HFFc6 (cell line): ENCODE measurements at regions not wholly inside any gene's neighbourhood (a gene's known extent, or its start where the extent isn't known, plus 50 kb on each side); places are given as distances from the start of the nearest gene placed in this dataset.

Experiments
- DNase-seq: peaks from one replicate; pipeline ENCODE4 v3.0.0-alpha.2; 2018
- H3K27ac Mint-ChIP-seq: 2 replicates; pipeline ENCODE4 v1.8.0; 2020; ENCODE audit warnings: mild to moderate bottlenecking, mixed read lengths
- H3K27me3 Mint-ChIP-seq: 2 replicates; pipeline ENCODE4 v1.8.0; 2021; ENCODE audit warnings: mild to moderate bottlenecking, moderate library complexity, mixed read lengths; ENCODE audit not compliant: insufficient read depth
- H3K36me3 Mint-ChIP-seq: 2 replicates; pipeline ENCODE4 v1.8.0; 2021; ENCODE audit warnings: low read depth, mixed read lengths
- H3K4me1 Mint-ChIP-seq: 2 replicates; pipeline ENCODE4 v1.8.0; 2020; ENCODE audit warnings: low read depth, mixed read lengths
- H3K4me3 Mint-ChIP-seq: 2 replicates; pipeline ENCODE4 v1.8.0; 2020; ENCODE audit warnings: mild to moderate bottlenecking, moderate library complexity, mixed read lengths
- H3K9me3 Mint-ChIP-seq: 2 replicates; pipeline ENCODE4 v1.8.0; 2020; ENCODE audit warnings: mild to moderate bottlenecking, mixed read lengths
- CTCF ChIP-seq: fragments of 200-600 bp; sonication (generic); IDR thresholded peaks from 2 replicates; pipeline ENCODE4 v1.5.0; 2021; ENCODE audit warnings: antibody characterized with exemption, mild to moderate bottlenecking

GRCh38 chr2:65706411-65706810 lies 274.0 kb upstream of the SPRED2 start:
- DNase-seq = no peak
- H3K27me3 Mint-ChIP-seq = peaks cover 10% of the 10 kb centered on the region
- H3K4me3 Mint-ChIP-seq = no peak overlapping the region
- no peak overlapping the region for H3K27ac Mint-ChIP-seq
- H3K9me3 Mint-ChIP-seq = no peaks in the 10 kb centered on the region
- H3K4me1 Mint-ChIP-seq = peaks cover 29% of the 10 kb centered on the region
- no peaks in the 10 kb centered on the region for H3K36me3 Mint-ChIP-seq
- no peak for TF ChIP-seq CTCF

GRCh38 chr2:65701191-65701590 lies 268.8 kb upstream of the SPRED2 start:
- DNase-seq = no peak
- H3K27me3 Mint-ChIP-seq = peaks cover 25% of the 10 kb centered on the region
- no peaks in the 10 kb centered on the region for H3K36me3 Mint-ChIP-seq
- H3K27ac Mint-ChIP-seq = no peak overlapping the region
- no peak for TF ChIP-seq CTCF
- H3K4me3 Mint-ChIP-seq = no peak overlapping the region
- no peaks in the 10 kb centered on the region for H3K9me3 Mint-ChIP-seq
- H3K4me1 Mint-ChIP-seq = no peaks in the 10 kb centered on the region

GRCh38 chr2:65700720-65701119 lies 268.3 kb upstream of the SPRED2 start:
- no peak for TF ChIP-seq CTCF
- H3K4me3 Mint-ChIP-seq = no peak overlapping the region

GRCh38 chr2:65700004-65700651 lies 267.7 kb upstream of the SPRED2 start:
- no peak for TF ChIP-seq CTCF
- Mint-ChIP-seq H3K36me3 (no peaks in the 10 kb centered on the region), H3K27me3 (peaks cover 31% of the 10 kb centered on the region), H3K4me1 (no peaks in the 10 kb centered on the region), H3K9me3 (no peaks in the 10 kb centered on the region), H3K4me3 (no peak overlapping the region), H3K27ac (no peak overlapping the region)
- DNase-seq = no peak

More at GRCh38 chr2:65700720-65701119, 268.3 kb upstream of the SPRED2 start:
- Mint-ChIP-seq H3K4me1 (no peaks in the 10 kb centered on the region), H3K9me3 (no peaks in the 10 kb centered on the region), H3K27ac (no peak overlapping the region), H3K36me3 (no peaks in the 10 kb centered on the region), H3K27me3 (peaks cover 29% of the 10 kb centered on the region)
- no peak for DNase-seq

GRCh38 chr2:65691816-65692215 lies 259.4 kb upstream of the SPRED2 start:
- H3K27me3 Mint-ChIP-seq = peaks cover 38% of the 10 kb centered on the region
- H3K27ac Mint-ChIP-seq = no peak overlapping the region
- no peak for TF ChIP-seq CTCF
- no peaks in the 10 kb centered on the region for H3K36me3 Mint-ChIP-seq
- H3K4me1 Mint-ChIP-seq = no peaks in the 10 kb centered on the region
- H3K9me3 Mint-ChIP-seq = no peaks in the 10 kb centered on the region
- H3K4me3 Mint-ChIP-seq = no peak overlapping the region
- no peak for DNase-seq
